Heart right ventricle (tissue), 16 donors: ENCODE measurements at regions not wholly inside any gene's neighbourhood (a gene's known extent, or its start where the extent isn't known, plus 50 kb on each side); places are given as distances from the start of the nearest gene placed in this dataset.

ENCODE experiments used
- ATAC-seq, 8 donors: fragments of 200-7000 bp; cut with Tn5 transposase; one replicate each; pipeline ENCODE4 v1.9.1; 2020; ENCODE audit warnings: mild to moderate bottlenecking in 8 of 8, moderate library complexity in 8 of 8, moderate number of reproducible peaks in 1 of 8
- DNase-seq, 2 donors: peaks; one replicate each; pipeline ENCODE4 v3.0.0-alpha.2; 2020
- H3K27ac ChIP-seq, 10 donors: fragments of 200-600 bp; sonication (generic) in 2 of 10; one replicate each; pipeline versions ENCODE4 v1.5.0 to v1.8.0; 2020 to 2022; ENCODE audit warnings: mild to moderate bottlenecking in 3 of 10
- H3K27me3 ChIP-seq, 7 donors: fragments of 200-600 bp; one replicate each; pipeline ENCODE4 v1.8.0; 2021 to 2022; ENCODE audit warnings: mild to moderate bottlenecking in 2 of 7
- H3K36me3 ChIP-seq, 9 donors: fragments of 200-600 bp; sonication (generic) in 1 of 9; one replicate each; pipeline versions ENCODE4 v1.5.0 to v1.8.0; 2020 to 2022; ENCODE audit warnings: mild to moderate bottlenecking in 2 of 9
- H3K4me1 ChIP-seq, 9 donors: fragments of 200-600 bp; sonication (generic) in 1 of 9; one replicate each; pipeline versions ENCODE4 v1.5.0 to v1.8.0; 2020 to 2022; ENCODE audit warnings: mild to moderate bottlenecking in 4 of 9
- H3K4me3 ChIP-seq, 10 donors: fragments of 200-600 bp; sonication (generic) in 2 of 10; one replicate each; pipeline versions ENCODE4 v1.5.0 to v1.8.0; 2020 to 2022; ENCODE audit warnings: mild to moderate bottlenecking in 7 of 10, moderate library complexity in 2 of 10
- H3K9me3 ChIP-seq, 11 donors: fragments of 200-600 bp in 10 of 11; sonication (generic) in 2 of 11; one replicate each; pipeline versions ENCODE4 v1.5.0 to v1.8.0; 2013 to 2022; ENCODE audit warnings: mild to moderate bottlenecking in 2 of 11, control low read depth in 1 of 11, moderate library complexity in 1 of 11
- WGBS, 2 donors: extraction: QIAGEN DNeasy Blood & Tissue Kit; methylation state at CpG; one replicate each; pipeline ENCODE4 v1.1.7; 2013; ENCODE audit warnings: inconsistent platforms in 1 of 2; 5-methylcytosine and 5-hydroxymethylcytosine counted together
- intact Hi-C, 10 donors: fragments of 100-400 bp; cut with DNase I; formaldehyde crosslinking; loops; one replicate each; pipeline versions ENCODE4 v1.11.1 to v1.14.2; 2022
- TF ChIP-seq, protein P1 (sequence below), 9 donors: fragments of 200-600 bp; sonication (generic) in 2 of 9; IDR thresholded peaks; one replicate each; pipeline versions ENCODE4 v1.5.0 to v1.8.0; 2021 to 2022; ENCODE audit warnings: antibody characterized with exemption in 9 of 9, mild to moderate bottlenecking in 5 of 9, moderate library complexity in 1 of 9
- donor health status: Arrhythmogenic right ventricular cardiomyopathy.
- donor health status: ischemic (EF 13 %, LVEDD 7.1; RV severe dilation, severe dysfunction).
- donor health status: healthy with polysubstance abuse.
- donor health status: DM: no; HTN: yes; CAD: no.
- donor health status: DM: no; HTN: no; CAD: no.
- donor health status: ischemic (EF 25% LVEDD 6.9; RV normal size, moderate dysfunction).
- donor health status: ischemic (EF 25% LVEDD 5.7; RV mildly dilated, moderate dysfunction).
- donor health status: healthy.
- donor health status: DM: yes; HTN: yes; CAD: no.
- donor health status: Ischemic cardiomyopathy.
- donor health status: ischemic (EF 35%, LVEDD 5.7; RV mildly dilated, moderate dysfunction).
- donor health status: nonischemic (EF 11% LVEDD 7.7; RV severe dilation, severe dysfunction).
- donor health status: DM: yes; HTN: yes; CAD: no.
- donor health status: PGD.
- donor health status: ischemic (EF 29% LVEDD 5.4; RV normal size, mild dysfunction).
- donor health status: nonischemic (EF 23%, LVEDD 6.1; RV moderate dilation, normal function).

- intact Hi-C loops: loop anchor here in 1 of 10 donors (10.0 kb wide), 1 partner anchor 606 kb away; no protein-coding TSS in a partner anchor
- TF ChIP-seq, protein P1, sequence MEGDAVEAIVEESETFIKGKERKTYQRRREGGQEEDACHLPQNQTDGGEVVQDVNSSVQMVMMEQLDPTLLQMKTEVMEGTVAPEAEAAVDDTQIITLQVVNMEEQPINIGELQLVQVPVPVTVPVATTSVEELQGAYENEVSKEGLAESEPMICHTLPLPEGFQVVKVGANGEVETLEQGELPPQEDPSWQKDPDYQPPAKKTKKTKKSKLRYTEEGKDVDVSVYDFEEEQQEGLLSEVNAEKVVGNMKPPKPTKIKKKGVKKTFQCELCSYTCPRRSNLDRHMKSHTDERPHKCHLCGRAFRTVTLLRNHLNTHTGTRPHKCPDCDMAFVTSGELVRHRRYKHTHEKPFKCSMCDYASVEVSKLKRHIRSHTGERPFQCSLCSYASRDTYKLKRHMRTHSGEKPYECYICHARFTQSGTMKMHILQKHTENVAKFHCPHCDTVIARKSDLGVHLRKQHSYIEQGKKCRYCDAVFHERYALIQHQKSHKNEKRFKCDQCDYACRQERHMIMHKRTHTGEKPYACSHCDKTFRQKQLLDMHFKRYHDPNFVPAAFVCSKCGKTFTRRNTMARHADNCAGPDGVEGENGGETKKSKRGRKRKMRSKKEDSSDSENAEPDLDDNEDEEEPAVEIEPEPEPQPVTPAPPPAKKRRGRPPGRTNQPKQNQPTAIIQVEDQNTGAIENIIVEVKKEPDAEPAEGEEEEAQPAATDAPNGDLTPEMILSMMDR (IDR thresholded peaks at IDR 0.05): no peak
- 87 to 89% methylated on average over 17 of the region's 17 CpGs for WGBS, 2 donors
- Histone ChIP-seq H3K4me3 (no peak overlapping the region), H3K36me3 (no peaks in the 10 kb centered on the region), H3K27me3 (peaks cover 0 to 32% (median 6%) of the 10 kb centered on the region in 7 donors), H3K27ac (no peak overlapping the region), H3K9me3 (peaks cover 0 to 12% (median 3%) of the 10 kb centered on the region in 11 donors), H3K4me1 (peaks cover 0 to 4% (median 0%) of the 10 kb centered on the region in 9 donors)
- DNase-seq: no peak
- peak in 1 of 8 donors; percentile 18 for ATAC-seq
Observed at GRCh38 chr20:24770628-24771541, 178.2 kb upstream of the CST7 start.

DNA sequence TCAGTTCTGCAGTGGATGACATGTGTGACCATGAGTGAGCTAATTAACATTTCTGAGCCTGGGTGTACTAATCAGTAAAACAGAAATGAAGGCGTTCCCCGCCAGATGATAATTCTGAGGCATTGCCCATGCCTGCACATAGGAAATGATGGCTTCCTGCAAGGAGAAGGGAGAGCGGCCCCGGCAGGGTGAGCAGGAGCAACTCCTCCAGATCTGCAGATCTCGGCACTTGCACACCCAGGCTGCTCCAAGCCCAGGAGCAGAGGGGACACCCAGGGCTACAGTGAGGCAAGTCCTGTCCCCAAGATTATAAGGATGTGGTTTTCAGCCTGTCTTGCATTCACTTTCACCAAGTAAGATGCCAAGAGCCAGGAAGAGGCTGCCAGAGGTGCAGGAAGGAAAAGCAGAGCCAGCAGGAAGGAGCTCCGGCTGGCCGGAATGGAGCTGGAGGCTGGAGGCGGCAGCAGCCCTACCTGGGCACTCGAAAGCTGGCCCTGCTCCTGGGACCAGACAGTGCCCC is 177.5 kb upstream of the CST7 start:
- ATAC-seq (no peak), DNase-seq (no peak)
- TF ChIP-seq, protein P1 (IDR thresholded peaks at IDR 0.05): no peak
- Histone ChIP-seq H3K36me3 (no peaks in the 10 kb centered on the region), H3K27ac (no peak overlapping the region), H3K9me3 (peaks cover 0 to 14% (median 4%) of the 10 kb centered on the region in 11 donors), H3K4me1 (peaks cover 0 to 4% (median 0%) of the 10 kb centered on the region in 9 donors), H3K27me3 (peaks cover 0 to 32% (median 6%) of the 10 kb centered on the region in 7 donors), H3K4me3 (no peak overlapping the region)
- 42 to 53% methylated on average over 9 of the region's 9 CpGs for WGBS, 2 donors
- intact Hi-C loops: loop anchor here in 1 of 10 donors (10.0 kb wide), 1 partner anchor 607 kb away; no protein-coding TSS in a partner anchor

DNA sequence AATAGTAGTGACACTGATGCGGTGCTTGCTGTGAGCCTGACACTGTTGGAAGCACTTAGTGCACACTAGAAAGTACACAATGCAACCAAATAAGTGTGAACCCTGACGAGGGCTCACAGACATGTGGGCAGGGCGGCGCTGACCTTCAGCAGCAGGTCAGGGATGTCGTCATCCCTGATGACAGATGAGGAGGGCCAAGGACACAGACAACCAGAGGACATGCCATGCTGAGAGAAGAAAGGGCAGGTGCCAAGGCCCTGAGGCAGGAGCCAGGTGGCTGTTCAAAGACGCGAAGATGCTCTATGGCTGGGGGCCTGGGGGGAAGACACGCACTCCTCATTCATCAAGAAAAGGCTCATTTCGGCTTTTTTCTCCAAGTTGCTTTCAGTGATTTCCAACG is 176.4 kb upstream of the CST7 start:
- peaks cover 0 to 4% (median 0%) of the 10 kb centered on the region in 9 donors for H3K4me1 ChIP-seq
- DNase-seq (no peak), ATAC-seq (no peak)
- peaks cover 0 to 14% (median 4%) of the 10 kb centered on the region in 11 donors for H3K9me3 ChIP-seq
- WGBS, 2 donors: 75 to 76% methylated on average over 10 of the region's 10 CpGs
- H3K27me3 ChIP-seq: peaks cover 0 to 28% (median 6%) of the 10 kb centered on the region in 7 donors
- no peaks in the 10 kb centered on the region for H3K36me3 ChIP-seq
- H3K27ac ChIP-seq: no peak overlapping the region
- no peak overlapping the region for H3K4me3 ChIP-seq
- TF ChIP-seq, protein P1 (IDR thresholded peaks at IDR 0.05): no peak
- intact Hi-C loops: loop anchor here in 1 of 10 donors (10.0 kb wide), 1 partner anchor 608 kb away; no protein-coding TSS in a partner anchor

DNA sequence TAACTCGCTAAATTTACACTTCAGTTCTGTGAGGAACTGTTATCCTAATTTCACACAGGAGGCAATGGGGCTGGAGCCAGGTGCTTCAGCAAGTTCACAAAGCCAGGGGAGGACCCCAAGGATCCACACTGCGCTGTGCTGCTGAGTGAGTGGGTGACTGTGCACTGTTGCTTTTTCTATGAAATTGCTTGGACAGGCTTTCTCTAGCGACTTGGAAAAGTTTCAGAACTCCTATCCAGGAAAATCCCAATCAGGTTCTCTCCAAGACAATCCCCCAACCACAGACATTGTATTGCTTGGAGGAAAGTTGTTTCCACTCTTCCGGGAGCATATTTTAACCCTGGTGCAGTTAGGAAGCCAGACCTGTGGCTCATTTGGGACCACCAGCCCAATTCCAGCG is 175.9 kb upstream of the CST7 start:
- DNase-seq (no peak), ATAC-seq (no peak)
- Histone ChIP-seq H3K27me3 (peaks cover 0 to 28% (median 6%) of the 10 kb centered on the region in 7 donors), H3K4me3 (no peak overlapping the region), H3K27ac (no peak overlapping the region), H3K36me3 (no peaks in the 10 kb centered on the region), H3K4me1 (peaks cover 0 to 4% (median 0%) of the 10 kb centered on the region in 9 donors), H3K9me3 (peaks cover 0 to 14% (median 4%) of the 10 kb centered on the region in 11 donors)
- 72 to 78% methylated on average over 5 of the region's 5 CpGs for WGBS, 2 donors
- intact Hi-C loops: loop anchor here in 1 of 10 donors (10.0 kb wide), 1 partner anchor 608 kb away; no protein-coding TSS in a partner anchor
- TF ChIP-seq, protein P1 (IDR thresholded peaks at IDR 0.05): no peak
